Endothelial cell of umbilical vein (primary cell): ENCODE measurements at regions not wholly inside any gene's neighbourhood (a gene's known extent, or its start where the extent isn't known, plus 50 kb on each side); places are given as distances from the start of the nearest gene placed in this dataset.

Experiments
- BruUV-seq: library from RNA; stranded (reverse); fragments of 400-500 nt; replicated peaks from 2 replicates; lab custom pipeline; 2021; lab: Mats Ljungman, UMichigan
- CTCF ChIA-PET: fragments of 300-600, 350-600 bp; sonication (Branson Sonifier 250); formaldehyde crosslinking; loops from one replicate; lab custom pipeline; 2021; ENCODE audit warnings: antibody characterized with exemption, inconsistent platforms; lab: Charles Lee
- POLR2A ChIA-PET: fragments of 300-600, 350-600 bp; sonication (Branson Sonifier 250); formaldehyde crosslinking; loops from one replicate; lab custom pipeline; 2021; ENCODE audit warnings: antibody characterized with exemption, inconsistent platforms; lab: Charles Lee
- DNase-seq: peaks from one replicate; pipeline ENCODE4 v3.0.0-alpha.2; 2011; ENCODE audit warnings: low read depth, low spot score
- FAIRE-seq: peaks from 2 replicates; lab custom pipeline; 2011; peaks lifted over from hg19 to GRCh38; lab: Jason Lieb, UNC
- H2AFZ ChIP-seq: 2 replicates; pipeline ENCODE4 v1.6.0; 2012; ENCODE audit warnings: low read depth, low read length, control low read depth, inconsistent platforms
- H3K27ac ChIP-seq: 2 replicates; pipeline ENCODE4 v1.5.1; 2011; ENCODE audit warnings: low read depth, mild to moderate bottlenecking, control low read depth, low read length, moderate library complexity; ENCODE audit not compliant: insufficient read depth
- H3K27me3 ChIP-seq, 2 experiments: 2 replicates each; pipeline versions ENCODE4 v1.6.0 to v1.6.1; 2011; ENCODE audit warnings: low read length in 2 of 2, mixed read lengths in 1 of 2; ENCODE audit not compliant: control insufficient read depth in 2 of 2, insufficient read depth in 2 of 2
- H3K36me3 ChIP-seq, 2 experiments: 2 replicates in 1 of 2; 3 replicates in 1 of 2; pipeline ENCODE4 v1.5.1; 2011; ENCODE audit warnings: low read length in 2 of 2, mild to moderate bottlenecking in 1 of 2, moderate library complexity in 1 of 2; ENCODE audit not compliant: control insufficient read depth in 2 of 2, insufficient read depth in 2 of 2; ENCODE audit errors: extremely low read depth in 1 of 2
- H3K4me1 ChIP-seq: 3 replicates; pipeline ENCODE4 v1.5.1; 2011; ENCODE audit warnings: mild to moderate bottlenecking, low read length; ENCODE audit not compliant: control insufficient read depth, insufficient read depth; ENCODE audit errors: extremely low read depth
- H3K4me2 ChIP-seq: 2 replicates; pipeline ENCODE4 v1.6.1; 2011; ENCODE audit warnings: low read length, control low read depth, mixed read lengths; ENCODE audit not compliant: insufficient read depth
- H3K4me3 ChIP-seq, 3 experiments: fragments of 200-600 bp in 1 of 3; sonication (generic), shearing (Covaris generic) in 1 of 3; replicated peaks in 1 of 3; 2 replicates each; pipeline ENCODE4 v1.5.1; 2011 to 2016; ENCODE audit warnings: control low read depth in 3 of 3, low read length in 3 of 3, mild to moderate bottlenecking in 2 of 3, inconsistent platforms in 1 of 3, low read depth in 1 of 3, moderate library complexity in 1 of 3; ENCODE audit not compliant: insufficient read depth in 1 of 3
- H3K79me2 ChIP-seq: 2 replicates; pipeline ENCODE4 v1.6.0; 2012; ENCODE audit warnings: low read length, inconsistent platforms; ENCODE audit not compliant: control insufficient read depth, insufficient read depth
- H3K9ac ChIP-seq: replicated peaks from 2 replicates; pipeline ENCODE3; 2011; ENCODE audit warnings: low read length, control low read depth; ENCODE audit not compliant: insufficient read depth; ENCODE audit errors: extremely low read depth
- H3K9me1 ChIP-seq: replicated peaks from 3 replicates; pipeline ENCODE4 v1.6.0; 2011; ENCODE audit warnings: mild to moderate bottlenecking, low read length; ENCODE audit not compliant: control insufficient read depth, insufficient read depth; ENCODE audit errors: extremely low read depth
- H3K9me3 ChIP-seq: replicated peaks from 2 replicates; pipeline ENCODE4 v1.5.1; 2012; ENCODE audit warnings: low read length, inconsistent platforms; ENCODE audit not compliant: control insufficient read depth, insufficient read depth
- H4K20me1 ChIP-seq: replicated peaks from 2 replicates; pipeline ENCODE3; 2011; ENCODE audit warnings: mild to moderate bottlenecking, low read length; ENCODE audit not compliant: control insufficient read depth, insufficient read depth; ENCODE audit errors: extremely low read depth
- EZH2 ChIP-seq: IDR thresholded peaks from 2 replicates; pipeline ENCODE4 v1.6.1; 2012; ENCODE audit warnings: borderline replicate concordance, low read depth, mild to moderate bottlenecking, moderate library complexity, low read length, inconsistent platforms; ENCODE audit not compliant: severe bottlenecking
- FOS ChIP-seq: IDR thresholded peaks from 2 replicates; pipeline ENCODE4 v1.6.1; 2011; ENCODE audit warnings: mild to moderate bottlenecking, low read length, moderate library complexity, borderline replicate concordance; ENCODE audit not compliant: insufficient read depth
- GATA2 ChIP-seq: IDR thresholded peaks from 2 replicates; pipeline ENCODE4 v1.7.0; 2011; ENCODE audit warnings: low read depth, mild to moderate bottlenecking, moderate library complexity, mixed read lengths, low read length; ENCODE audit not compliant: insufficient read length, insufficient read depth
- JUN ChIP-seq: IDR thresholded peaks from 2 replicates; pipeline ENCODE4 v1.6.1; 2011; ENCODE audit warnings: borderline replicate concordance, low read depth; ENCODE audit not compliant: insufficient read length, insufficient read depth
- MYC ChIP-seq: IDR thresholded peaks from one replicate; pipeline ENCODE4 v1.6.1; 2011; ENCODE audit warnings: mild to moderate bottlenecking, low read depth, low read length
- POLR2A ChIP-seq: IDR thresholded peaks from 2 replicates; pipeline ENCODE4 v1.6.1; 2012; ENCODE audit warnings: low read depth, mild to moderate bottlenecking, control low read depth, low read length
- POLR2AphosphoS5 ChIP-seq: IDR thresholded peaks from 2 replicates; pipeline ENCODE4 v1.6.1; 2012; ENCODE audit warnings: low read depth, mild to moderate bottlenecking, control low read depth, low read length, moderate library complexity; ENCODE audit not compliant: insufficient read depth
- dilution Hi-C: fragments of 300-500 bp; cut with MboI; formaldehyde crosslinking; loops from one replicate; pipeline ENCODE4 v1.15.0; 2019; ENCODE audit warnings: low sequenced_read_pairs; ENCODE audit not compliant: extremely low pct_ligation_motif_present
- intact Hi-C: fragments of 100-400 bp; cut with micrococcal nuclease; formaldehyde crosslinking; loops from one replicate; pipeline ENCODE4 v1.10.0; 2022
- TF ChIP-seq, protein P1 (sequence below): IDR thresholded peaks from 2 replicates; pipeline ENCODE4 v1.6.1; 2011; ENCODE audit not compliant: insufficient read depth, insufficient read length
- TF ChIP-seq, protein P2 (sequence below), 2 donors: IDR thresholded peaks; 1 replicate in 1 of 2; 2 replicates in 1 of 2; pipeline ENCODE4 v1.5.1; 2011; ENCODE audit warnings: low read length in 2 of 2, mild to moderate bottlenecking in 2 of 2, moderate library complexity in 2 of 2, control low read depth in 1 of 2, inconsistent platforms in 1 of 2, low read depth in 1 of 2; ENCODE audit not compliant: insufficient read depth in 1 of 2; ENCODE audit errors: extremely low read depth in 1 of 2

DNA sequence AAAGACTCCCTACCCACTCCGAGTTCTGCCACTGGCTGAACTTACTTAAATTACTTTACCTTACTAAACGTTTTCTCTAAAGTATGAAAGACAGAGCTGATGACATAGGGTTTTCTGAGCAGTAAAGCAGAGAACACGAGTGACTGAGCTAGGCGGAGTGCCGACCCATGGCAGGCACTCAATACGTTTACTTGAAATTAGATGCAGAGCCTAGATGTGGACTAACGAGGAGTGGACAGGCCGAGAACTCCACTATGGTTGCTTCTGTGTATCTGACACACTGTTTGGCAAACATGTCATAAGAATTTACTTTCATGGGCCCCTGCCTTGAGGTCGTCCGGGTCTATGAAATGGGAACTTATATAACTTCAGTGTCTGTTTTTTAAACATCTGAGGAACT, 471.0 kb downstream of the STK39 start:
- intact Hi-C loops (no loop called here), dilution Hi-C loops (no loop called here)
- Histone ChIP-seq H3K36me3 (no peaks in the 10 kb centered on the region), H3K9ac (no peak overlapping the region), H3K79me2 (no peaks in the 10 kb centered on the region), H3K27ac (no peak overlapping the region), H3K4me2 (no peak overlapping the region), H2AFZ (no peak overlapping the region), H3K4me1 (no peaks in the 10 kb centered on the region), H3K9me1 (no peaks in the 10 kb centered on the region), H3K27me3 (no peaks in the 10 kb centered on the region), H3K9me3 (no peaks in the 10 kb centered on the region), H3K4me3 (no peak overlapping the region), H4K20me1 (no peaks in the 10 kb centered on the region)
- POLR2A ChIA-PET, result no interaction called here
- DNase-seq (no peak), FAIRE-seq (no peak)
- no TSS peak for BruUV-seq
- CTCF ChIA-PET, result no interaction called here
- TF ChIP-seq MYC, result no peak
- no peak for TF ChIP-seq EZH2
- TF ChIP-seq POLR2A, result no peak
- TF ChIP-seq, protein P1, sequence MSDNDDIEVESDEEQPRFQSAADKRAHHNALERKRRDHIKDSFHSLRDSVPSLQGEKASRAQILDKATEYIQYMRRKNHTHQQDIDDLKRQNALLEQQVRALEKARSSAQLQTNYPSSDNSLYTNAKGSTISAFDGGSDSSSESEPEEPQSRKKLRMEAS, result no peak
- TF ChIP-seq, protein P2, sequence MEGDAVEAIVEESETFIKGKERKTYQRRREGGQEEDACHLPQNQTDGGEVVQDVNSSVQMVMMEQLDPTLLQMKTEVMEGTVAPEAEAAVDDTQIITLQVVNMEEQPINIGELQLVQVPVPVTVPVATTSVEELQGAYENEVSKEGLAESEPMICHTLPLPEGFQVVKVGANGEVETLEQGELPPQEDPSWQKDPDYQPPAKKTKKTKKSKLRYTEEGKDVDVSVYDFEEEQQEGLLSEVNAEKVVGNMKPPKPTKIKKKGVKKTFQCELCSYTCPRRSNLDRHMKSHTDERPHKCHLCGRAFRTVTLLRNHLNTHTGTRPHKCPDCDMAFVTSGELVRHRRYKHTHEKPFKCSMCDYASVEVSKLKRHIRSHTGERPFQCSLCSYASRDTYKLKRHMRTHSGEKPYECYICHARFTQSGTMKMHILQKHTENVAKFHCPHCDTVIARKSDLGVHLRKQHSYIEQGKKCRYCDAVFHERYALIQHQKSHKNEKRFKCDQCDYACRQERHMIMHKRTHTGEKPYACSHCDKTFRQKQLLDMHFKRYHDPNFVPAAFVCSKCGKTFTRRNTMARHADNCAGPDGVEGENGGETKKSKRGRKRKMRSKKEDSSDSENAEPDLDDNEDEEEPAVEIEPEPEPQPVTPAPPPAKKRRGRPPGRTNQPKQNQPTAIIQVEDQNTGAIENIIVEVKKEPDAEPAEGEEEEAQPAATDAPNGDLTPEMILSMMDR (IDR thresholded peaks at IDR 0.05; ENCODE audit: extremely low read depth in 1 of 2, insufficient read depth in 1 of 2, low read depth in 1 of 2, low read length in 2 of 2), result no peak
- no peak for TF ChIP-seq JUN
- TF ChIP-seq POLR2AphosphoS5, result no peak
- TF ChIP-seq FOS, result no peak
- TF ChIP-seq GATA2, result no peak
